ENCODE measurements at regions not wholly inside any gene's neighbourhood (a gene's known extent, or its start where the extent isn't known, plus 50 kb on each side); places are given as distances from the start of the nearest gene placed in this dataset.
A peak's percentile ranks its signal among the peaks of the same experiment; 100 is the strongest.

- no peak for DNase-seq
Measured at GRCh38 chr12:89946518-89947135, 238.0 kb upstream of the ATP2B1 start.

GRCh38 chr12:89945123-89945522 is 236.5 kb upstream of the ATP2B1 start:
- DNase-seq, result no peak

GRCh38 chr12:89943463-89943862 is 234.8 kb upstream of the ATP2B1 start:
- no peak for DNase-seq

- DNase-seq, result no peak
Measured at GRCh38 chr12:89941436-89941835, 232.8 kb upstream of the ATP2B1 start.

- no peak for DNase-seq
Measured at GRCh38 chr12:89939522-89940215, 231.0 kb upstream of the ATP2B1 start.

GRCh38 chr12:89936631-89937030 is 228.0 kb upstream of the ATP2B1 start:
- DNase-seq, result no peak

GRCh38 chr12:89935850-89936249 is 227.2 kb upstream of the ATP2B1 start:
- no peak for DNase-seq

GRCh38 chr12:89933911-89934310 is 225.3 kb upstream of the ATP2B1 start:
- no peak for DNase-seq

GRCh38 chr12:89932954-89933353 is 224.3 kb upstream of the ATP2B1 start:
- peak; percentile 45 for DNase-seq

- DNase-seq, result no peak
Measured at GRCh38 chr12:89928467-89928866, 219.8 kb upstream of the ATP2B1 start.

- DNase-seq, result no peak
Measured at GRCh38 chr12:89927226-89927698, 218.6 kb upstream of the ATP2B1 start.

- no peak for DNase-seq
Measured at GRCh38 chr12:89924191-89924590, 215.6 kb upstream of the ATP2B1 start.

- DNase-seq, result no peak
Measured at GRCh38 chr12:89923091-89923490, 214.5 kb upstream of the ATP2B1 start.

GRCh38 chr12:89920866-89921265 is 212.2 kb upstream of the ATP2B1 start:
- DNase-seq, result no peak

GRCh38 chr12:89919241-89919906 is 210.7 kb upstream of the ATP2B1 start:
- peak; percentile 7 for DNase-seq

GRCh38 chr12:89918172-89918846 is 209.7 kb upstream of the ATP2B1 start:
- DNase-seq, result peak; percentile 91

- DNase-seq, result no peak
Measured at GRCh38 chr12:89909753-89910152, 201.1 kb upstream of the ATP2B1 start.

GRCh38 chr12:89907659-89908058 is 199.0 kb upstream of the ATP2B1 start:
- DNase-seq, result no peak

- DNase-seq, result no peak
Measured at GRCh38 chr12:89906824-89907223, 198.2 kb upstream of the ATP2B1 start.

- no peak for DNase-seq
Measured at GRCh38 chr12:89906178-89906577, 197.5 kb upstream of the ATP2B1 start.

GRCh38 chr12:89901906-89902642 is 193.4 kb upstream of the ATP2B1 start:
- DNase-seq, result no peak

GRCh38 chr12:89901319-89901718 is 192.7 kb upstream of the ATP2B1 start:
- DNase-seq, result no peak

- no peak for DNase-seq
Measured at GRCh38 chr12:89899651-89900050, 191.0 kb upstream of the ATP2B1 start.

Measured in NCI-H510A treated with DMSO at 0.1 percent for 48 hours (cell line).